ENCODE measurements at regions not wholly inside any gene's neighbourhood (a gene's known extent, or its start where the extent isn't known, plus 50 kb on each side); places are given as distances from the start of the nearest gene placed in this dataset.

- no TSS peak for BruUV-seq (replicated peaks)
- DNase-seq (ENCODE audit: low read depth, low spot score) = no peak
- Histone ChIP-seq H3K4me1 (ENCODE audit: control insufficient read depth, insufficient read depth, low read length) (no peaks in the 10 kb centered on the region), H3K9me3 (replicated peaks; ENCODE audit: control insufficient read depth, insufficient read depth, low read length) (no peaks in the 10 kb centered on the region), H2AFZ (ENCODE audit: control insufficient read depth, low read depth, low read length) (no peak overlapping the region), H4K20me1 (ENCODE audit: control insufficient read depth, insufficient read depth) (no peaks in the 10 kb centered on the region), H3K36me3 (ENCODE audit: control insufficient read depth in 2 of 2, insufficient read depth in 2 of 2, low read length in 1 of 2) (no peaks in the 10 kb centered on the region), H3K79me2 (ENCODE audit: control insufficient read depth, insufficient read depth, low read length) (no peaks in the 10 kb centered on the region), H3K9ac (ENCODE audit: control insufficient read depth, insufficient read depth, low read length) (no peak overlapping the region), H3K27ac (ENCODE audit: control insufficient read depth, insufficient read depth) (no peak overlapping the region), H3K27me3 (replicated peaks in 1 of 2; ENCODE audit: control insufficient read depth in 2 of 2, insufficient read depth in 2 of 2, low read length in 1 of 2) (no peaks in the 10 kb centered on the region), H3K4me2 (ENCODE audit: control insufficient read depth, insufficient read depth) (no peak overlapping the region), H3K4me3 (no peak overlapping the region)
- intact Hi-C loops (cut with micrococcal nuclease; ENCODE audit: unreplicated experiment) (no loop called here), in situ Hi-C loops (cut with MboI) (no loop called here)
- no peak for FAIRE-seq
- POLR2A ChIA-PET = no interaction called here
- TF ChIP-seq CBX5 (IDR thresholded peaks at IDR 0.05; ENCODE audit: low read depth) = no peak
- no peak for TF ChIP-seq NR2F1 (conservative IDR thresholded peaks at IDR 0.05)
- no peak for TF ChIP-seq ZNF24 (IDR thresholded peaks at IDR 0.05)
- TF ChIP-seq ETV6 (conservative IDR thresholded peaks at IDR 0.05 in 1 of 2, IDR thresholded peaks at IDR 0.05 in 1 of 2; ENCODE audit: borderline replicate concordance in 1 of 2, low read depth in 1 of 2) = no peak
- TF ChIP-seq TCF3 (IDR thresholded peaks at IDR 0.05; ENCODE audit: borderline replicate concordance, insufficient read depth, low read depth, low read length) = no peak
- no peak for TF ChIP-seq NFYA (IDR thresholded peaks at IDR 0.05; ENCODE audit: borderline replicate concordance, low read depth, low read length)
- no peak for TF ChIP-seq MEF2A (IDR thresholded peaks at IDR 0.05; ENCODE audit: insufficient read depth, low read depth, low read length)
- TF ChIP-seq, protein P1, sequence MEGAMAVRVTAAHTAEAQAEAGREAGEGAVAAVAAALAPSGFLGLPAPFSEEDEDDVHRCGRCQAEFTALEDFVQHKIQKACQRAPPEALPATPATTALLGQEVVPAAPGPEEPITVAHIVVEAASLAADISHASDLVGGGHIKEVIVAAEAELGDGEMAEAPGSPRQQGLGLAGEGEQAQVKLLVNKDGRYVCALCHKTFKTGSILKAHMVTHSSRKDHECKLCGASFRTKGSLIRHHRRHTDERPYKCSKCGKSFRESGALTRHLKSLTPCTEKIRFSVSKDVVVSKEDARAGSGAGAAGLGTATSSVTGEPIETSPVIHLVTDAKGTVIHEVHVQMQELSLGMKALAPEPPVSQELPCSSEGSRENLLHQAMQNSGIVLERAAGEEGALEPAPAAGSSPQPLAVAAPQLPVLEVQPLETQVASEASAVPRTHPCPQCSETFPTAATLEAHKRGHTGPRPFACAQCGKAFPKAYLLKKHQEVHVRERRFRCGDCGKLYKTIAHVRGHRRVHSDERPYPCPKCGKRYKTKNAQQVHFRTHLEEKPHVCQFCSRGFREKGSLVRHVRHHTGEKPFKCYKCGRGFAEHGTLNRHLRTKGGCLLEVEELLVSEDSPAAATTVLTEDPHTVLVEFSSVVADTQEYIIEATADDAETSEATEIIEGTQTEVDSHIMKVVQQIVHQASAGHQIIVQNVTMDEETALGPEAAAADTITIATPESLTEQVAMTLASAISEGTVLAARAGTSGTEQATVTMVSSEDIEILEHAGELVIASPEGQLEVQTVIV (IDR thresholded peaks at IDR 0.05; ENCODE audit: borderline replicate concordance, partially characterized antibody) = no peak
- TF ChIP-seq MTA3 (IDR thresholded peaks at IDR 0.05; ENCODE audit: borderline replicate concordance, low read length) = no peak
- TF ChIP-seq BACH1 (IDR thresholded peaks at IDR 0.05; ENCODE audit: borderline replicate concordance) = no peak
- no peak for TF ChIP-seq SREBF2 (IDR thresholded peaks at IDR 0.05; ENCODE audit: low read length)
- TF ChIP-seq POLR2AphosphoS5 (IDR thresholded peaks at IDR 0.05; ENCODE audit: low read length) = no peak
- no peak for TF ChIP-seq NFYB (IDR thresholded peaks at IDR 0.05; ENCODE audit: insufficient read depth, low read depth, low read length)
- no peak for ATAC-seq
- 3% methylated on average over 5 of the region's 5 CpGs for WGBS (ENCODE audit: insufficient coverage, insufficient replicate concordance, low lambda C conversion rate, missing lambda C conversion rate)
- SMC1A ChIA-PET (ENCODE audit: uncharacterized antibody, unreplicated experiment) = no interaction called here
- CTCF ChIA-PET = no interaction called here
- RAD21 ChIA-PET (ENCODE audit: unreplicated experiment) = no interaction called here
Measured at GRCh38 chr10:28788762-28789161, 111.4 kb downstream of the BAMBI start.

Measured in GM12878 (cell line).